HL-60 (cell line): ENCODE measurements at regions not wholly inside any gene's neighbourhood (a gene's known extent, or its start where the extent isn't known, plus 50 kb on each side); places are given as distances from the start of the nearest gene placed in this dataset.

ENCODE experiments used
- DNase-seq, 2 experiments: peaks; one replicate each; pipeline ENCODE4 v3.0.0-alpha.2; 2010 to 2020; ENCODE audit warnings: low read depth in 1 of 2, low spot score in 1 of 2
- H3K27ac ChIP-seq: fragments of 250-450 bp; sonication (Bioruptor Pico); replicated peaks from 2 replicates; pipeline ENCODE4 v1.5.1; 2020; ENCODE audit warnings: mild to moderate bottlenecking, moderate library complexity
- H3K27me3 ChIP-seq: fragments of 250-450 bp; sonication (Bioruptor Pico); 2 replicates; pipeline ENCODE4 v1.5.1; 2021; ENCODE audit warnings: mild to moderate bottlenecking, moderate library complexity; ENCODE audit not compliant: insufficient read depth, poor library complexity, severe bottlenecking
- H3K4me3 ChIP-seq: replicated peaks from 2 replicates; pipeline ENCODE4 v1.5.1; 2011; ENCODE audit warnings: mild to moderate bottlenecking, control low read depth, low read length; ENCODE audit not compliant: insufficient read depth
- GABPA ChIP-seq: IDR thresholded peaks from 2 replicates; pipeline ENCODE4 v1.6.1; 2012; ENCODE audit warnings: low read depth
- POLR2AphosphoS5 ChIP-seq: IDR thresholded peaks from 2 replicates; pipeline ENCODE4 v1.6.1; 2012; ENCODE audit warnings: low read depth
- SPI1 ChIP-seq: IDR thresholded peaks from 2 replicates; pipeline ENCODE4 v1.6.1; 2012; ENCODE audit warnings: low read depth, mild to moderate bottlenecking, borderline replicate concordance
- TF ChIP-seq, protein P1 (sequence below): IDR thresholded peaks from 2 replicates; pipeline ENCODE4 v1.6.1; 2012; ENCODE audit warnings: low read depth; ENCODE audit not compliant: insufficient replicate concordance
- TF ChIP-seq, protein P2 (sequence below): IDR thresholded peaks from one replicate; pipeline ENCODE4 v1.5.1; 2011; ENCODE audit warnings: low read length, control low read depth, inconsistent platforms; ENCODE audit not compliant: insufficient read depth

DNA sequence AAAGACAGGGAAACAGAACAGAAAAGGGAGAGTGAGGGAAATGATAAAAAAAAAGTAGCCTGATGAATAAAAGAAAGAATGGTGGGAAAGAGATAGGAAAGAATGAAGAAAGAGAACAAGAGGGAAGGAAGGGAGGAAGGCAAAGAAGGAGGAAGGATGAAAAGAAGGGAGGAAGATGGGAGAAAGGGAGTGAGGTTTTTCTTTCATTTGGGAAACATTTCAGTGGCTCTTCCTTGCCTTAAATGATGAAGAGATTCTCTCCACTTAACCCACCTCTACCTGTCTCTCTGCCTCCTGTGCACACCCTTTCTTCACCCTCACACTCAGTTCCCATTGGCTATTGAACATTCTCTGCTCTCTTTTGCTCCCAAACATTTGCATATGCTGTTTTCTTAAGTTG is 222.1 kb upstream of the DEFB112 start:
- Histone ChIP-seq H3K27ac (no peak overlapping the region), H3K27me3 (no peaks in the 10 kb centered on the region), H3K4me3 (no peak overlapping the region)
- TF ChIP-seq, protein P1, sequence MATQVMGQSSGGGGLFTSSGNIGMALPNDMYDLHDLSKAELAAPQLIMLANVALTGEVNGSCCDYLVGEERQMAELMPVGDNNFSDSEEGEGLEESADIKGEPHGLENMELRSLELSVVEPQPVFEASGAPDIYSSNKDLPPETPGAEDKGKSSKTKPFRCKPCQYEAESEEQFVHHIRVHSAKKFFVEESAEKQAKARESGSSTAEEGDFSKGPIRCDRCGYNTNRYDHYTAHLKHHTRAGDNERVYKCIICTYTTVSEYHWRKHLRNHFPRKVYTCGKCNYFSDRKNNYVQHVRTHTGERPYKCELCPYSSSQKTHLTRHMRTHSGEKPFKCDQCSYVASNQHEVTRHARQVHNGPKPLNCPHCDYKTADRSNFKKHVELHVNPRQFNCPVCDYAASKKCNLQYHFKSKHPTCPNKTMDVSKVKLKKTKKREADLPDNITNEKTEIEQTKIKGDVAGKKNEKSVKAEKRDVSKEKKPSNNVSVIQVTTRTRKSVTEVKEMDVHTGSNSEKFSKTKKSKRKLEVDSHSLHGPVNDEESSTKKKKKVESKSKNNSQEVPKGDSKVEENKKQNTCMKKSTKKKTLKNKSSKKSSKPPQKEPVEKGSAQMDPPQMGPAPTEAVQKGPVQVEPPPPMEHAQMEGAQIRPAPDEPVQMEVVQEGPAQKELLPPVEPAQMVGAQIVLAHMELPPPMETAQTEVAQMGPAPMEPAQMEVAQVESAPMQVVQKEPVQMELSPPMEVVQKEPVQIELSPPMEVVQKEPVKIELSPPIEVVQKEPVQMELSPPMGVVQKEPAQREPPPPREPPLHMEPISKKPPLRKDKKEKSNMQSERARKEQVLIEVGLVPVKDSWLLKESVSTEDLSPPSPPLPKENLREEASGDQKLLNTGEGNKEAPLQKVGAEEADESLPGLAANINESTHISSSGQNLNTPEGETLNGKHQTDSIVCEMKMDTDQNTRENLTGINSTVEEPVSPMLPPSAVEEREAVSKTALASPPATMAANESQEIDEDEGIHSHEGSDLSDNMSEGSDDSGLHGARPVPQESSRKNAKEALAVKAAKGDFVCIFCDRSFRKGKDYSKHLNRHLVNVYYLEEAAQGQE, result no peak
- TF ChIP-seq, protein P2, sequence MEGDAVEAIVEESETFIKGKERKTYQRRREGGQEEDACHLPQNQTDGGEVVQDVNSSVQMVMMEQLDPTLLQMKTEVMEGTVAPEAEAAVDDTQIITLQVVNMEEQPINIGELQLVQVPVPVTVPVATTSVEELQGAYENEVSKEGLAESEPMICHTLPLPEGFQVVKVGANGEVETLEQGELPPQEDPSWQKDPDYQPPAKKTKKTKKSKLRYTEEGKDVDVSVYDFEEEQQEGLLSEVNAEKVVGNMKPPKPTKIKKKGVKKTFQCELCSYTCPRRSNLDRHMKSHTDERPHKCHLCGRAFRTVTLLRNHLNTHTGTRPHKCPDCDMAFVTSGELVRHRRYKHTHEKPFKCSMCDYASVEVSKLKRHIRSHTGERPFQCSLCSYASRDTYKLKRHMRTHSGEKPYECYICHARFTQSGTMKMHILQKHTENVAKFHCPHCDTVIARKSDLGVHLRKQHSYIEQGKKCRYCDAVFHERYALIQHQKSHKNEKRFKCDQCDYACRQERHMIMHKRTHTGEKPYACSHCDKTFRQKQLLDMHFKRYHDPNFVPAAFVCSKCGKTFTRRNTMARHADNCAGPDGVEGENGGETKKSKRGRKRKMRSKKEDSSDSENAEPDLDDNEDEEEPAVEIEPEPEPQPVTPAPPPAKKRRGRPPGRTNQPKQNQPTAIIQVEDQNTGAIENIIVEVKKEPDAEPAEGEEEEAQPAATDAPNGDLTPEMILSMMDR, result no peak
- TF ChIP-seq SPI1 (no peak), POLR2AphosphoS5 (no peak)
- no peak for DNase-seq

DNA sequence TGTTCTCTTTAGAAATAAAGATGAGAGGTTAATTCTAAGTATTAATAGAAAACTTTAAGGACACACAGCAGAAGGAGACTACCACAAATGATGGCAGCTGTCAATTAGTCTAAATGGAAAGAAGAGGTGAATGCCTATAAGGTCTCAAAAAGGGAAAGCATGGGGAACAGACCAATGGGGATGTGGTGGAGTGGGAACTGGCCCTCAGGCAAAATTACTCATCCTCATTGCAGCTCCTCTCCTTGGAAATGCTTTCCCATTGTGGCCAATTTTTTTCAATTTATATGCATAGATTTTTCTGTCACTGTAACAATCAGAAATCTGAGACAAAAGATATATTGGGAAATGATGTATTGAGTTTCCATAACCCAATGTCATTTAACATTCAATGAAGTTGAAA is 222.9 kb upstream of the DEFB112 start:
- no peak for DNase-seq
- TF ChIP-seq, protein P1, result no peak
- TF ChIP-seq GABPA, result no peak
- TF ChIP-seq POLR2AphosphoS5, result no peak
- TF ChIP-seq, protein P2, result no peak
- TF ChIP-seq SPI1, result no peak

DNA sequence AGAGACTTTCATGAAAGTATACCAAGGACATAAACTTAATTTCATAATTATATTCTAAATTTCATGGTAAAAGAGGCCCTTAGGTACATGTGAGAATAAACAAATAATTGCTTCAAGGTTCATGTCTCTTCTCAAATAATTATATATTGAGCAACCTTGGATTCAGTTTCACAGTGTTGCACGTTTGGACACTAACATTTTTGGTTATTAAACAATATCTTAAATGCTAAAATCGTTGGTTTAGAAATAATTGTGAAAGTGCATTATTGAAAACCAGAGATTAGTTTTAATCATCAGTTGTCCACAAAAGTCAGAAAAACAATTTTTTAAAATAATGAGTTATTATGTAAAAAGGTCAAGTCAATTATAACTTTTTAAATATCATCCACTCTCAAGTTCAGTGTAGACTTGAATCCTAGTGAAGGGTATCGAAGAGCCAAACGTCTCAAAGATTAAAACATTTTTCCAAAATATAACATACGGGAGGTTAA is 227.1 kb upstream of the DEFB112 start:
- Histone ChIP-seq H3K27ac (no peak overlapping the region), H3K4me3 (no peak overlapping the region), H3K27me3 (no peaks in the 10 kb centered on the region)
- DNase-seq, result no peak
- TF ChIP-seq, protein P1, result no peak
- TF ChIP-seq POLR2AphosphoS5 (no peak), SPI1 (no peak), GABPA (no peak)
- TF ChIP-seq, protein P2, result no peak

More for the DNA sequence above, 222.9 kb upstream of the DEFB112 start:
- no peaks in the 10 kb centered on the region for H3K27me3 ChIP-seq
- H3K4me3 ChIP-seq, result no peak overlapping the region
- H3K27ac ChIP-seq, result no peak overlapping the region
